Adipocyte (in vitro differentiated cells): ENCODE measurements at regions not wholly inside any gene's neighbourhood (a gene's known extent, or its start where the extent isn't known, plus 50 kb on each side); places are given as distances from the start of the nearest gene placed in this dataset.
A peak's percentile ranks its signal among the peaks of the same experiment; 100 is the strongest.

Experiments used
- DNase-seq: peaks from one replicate; pipeline ENCODE4 v3.0.0-alpha.2; 2015; ENCODE audit warnings: low read depth
- H3K27me3 ChIP-seq: replicated peaks from 2 replicates; pipeline ENCODE4 v1.7.0; 2013; ENCODE audit warnings: mild to moderate bottlenecking, low read length, moderate library complexity; ENCODE audit not compliant: control insufficient read depth, insufficient read depth
- H3K36me3 ChIP-seq: 2 replicates; pipeline ENCODE4 v1.7.0; 2013; ENCODE audit warnings: low read length, mild to moderate bottlenecking, moderate library complexity; ENCODE audit not compliant: control insufficient read depth, insufficient read depth, severe bottlenecking
- H3K4me1 ChIP-seq: 2 replicates; pipeline ENCODE4 v1.7.0; 2013; ENCODE audit warnings: mild to moderate bottlenecking, low read length, moderate library complexity; ENCODE audit not compliant: control insufficient read depth, insufficient read depth
- H3K4me3 ChIP-seq: 2 replicates; pipeline ENCODE4 v1.7.0; 2013; ENCODE audit warnings: mild to moderate bottlenecking, low read length, moderate library complexity
- H3K9ac ChIP-seq: 2 replicates; pipeline ENCODE4 v1.7.0; 2013; ENCODE audit warnings: mild to moderate bottlenecking, low read length, moderate library complexity
- H3K9me3 ChIP-seq: 2 replicates; pipeline ENCODE4 v1.7.0; 2013; ENCODE audit warnings: mild to moderate bottlenecking, low read length, moderate library complexity; ENCODE audit not compliant: control insufficient read depth

GRCh38 chr11:70675697-70676374, 277.5 kb downstream of the CTTN start:
- H3K9ac ChIP-seq, result no peak overlapping the region
- H3K36me3 ChIP-seq, result no peaks in the 10 kb centered on the region
- peaks cover 4% of the 10 kb centered on the region for H3K27me3 ChIP-seq
- DNase-seq, result peak; percentile 4
- H3K4me1 ChIP-seq, result no peaks in the 10 kb centered on the region
- no peak overlapping the region for H3K4me3 ChIP-seq
- H3K9me3 ChIP-seq, result no peaks in the 10 kb centered on the region

DNA sequence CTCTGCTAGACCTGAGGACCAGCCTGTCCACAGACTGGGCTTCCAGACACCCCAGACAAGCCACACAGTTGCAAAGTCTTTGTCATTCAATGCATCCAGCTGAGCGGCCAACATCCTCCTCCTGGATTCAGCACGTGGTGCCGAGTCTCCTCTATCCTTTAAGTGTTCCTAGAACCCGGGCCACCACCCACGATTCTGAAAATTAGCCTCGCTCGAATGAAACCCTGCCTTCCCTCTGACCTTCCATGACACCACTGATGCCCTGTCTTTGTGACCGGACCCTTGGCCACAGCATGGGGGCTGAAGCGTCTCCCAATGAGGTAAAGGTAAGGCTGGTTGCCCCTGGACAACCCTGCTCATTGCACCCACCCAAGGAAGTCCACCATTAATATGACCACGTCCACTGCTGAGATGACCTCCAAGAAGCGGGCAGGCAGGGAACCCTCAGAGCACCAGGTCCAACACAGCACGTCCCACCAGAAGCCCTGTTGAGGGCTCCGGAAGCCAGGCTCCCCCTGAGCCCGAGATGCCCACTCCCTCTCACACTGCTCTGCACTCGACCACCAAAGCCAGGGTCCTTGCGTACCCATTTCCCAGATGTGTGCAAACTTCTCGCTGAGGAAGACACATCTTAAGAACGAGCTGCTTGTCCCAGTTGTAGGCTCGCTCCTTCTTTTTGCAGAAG, 279.0 kb downstream of the CTTN start:
- H3K4me1 ChIP-seq, result no peaks in the 10 kb centered on the region
- H3K9me3 ChIP-seq, result no peaks in the 10 kb centered on the region

GRCh38 chr11:70678931-70679900, 280.9 kb downstream of the CTTN start:
- no peak for DNase-seq
- no peaks in the 10 kb centered on the region for H3K4me1 ChIP-seq
- H3K36me3 ChIP-seq, result no peaks in the 10 kb centered on the region
- H3K9me3 ChIP-seq, result no peaks in the 10 kb centered on the region
- no peak overlapping the region for H3K4me3 ChIP-seq
- no peak overlapping the region for H3K9ac ChIP-seq
- H3K27me3 ChIP-seq, result peaks cover 4% of the 10 kb centered on the region

More for the DNA sequence above, 279.0 kb downstream of the CTTN start:
- H3K9ac ChIP-seq, result no peak overlapping the region
- no peaks in the 10 kb centered on the region for H3K36me3 ChIP-seq
- DNase-seq, result no peak
- peaks cover 4% of the 10 kb centered on the region for H3K27me3 ChIP-seq
- no peak overlapping the region for H3K4me3 ChIP-seq

DNA sequence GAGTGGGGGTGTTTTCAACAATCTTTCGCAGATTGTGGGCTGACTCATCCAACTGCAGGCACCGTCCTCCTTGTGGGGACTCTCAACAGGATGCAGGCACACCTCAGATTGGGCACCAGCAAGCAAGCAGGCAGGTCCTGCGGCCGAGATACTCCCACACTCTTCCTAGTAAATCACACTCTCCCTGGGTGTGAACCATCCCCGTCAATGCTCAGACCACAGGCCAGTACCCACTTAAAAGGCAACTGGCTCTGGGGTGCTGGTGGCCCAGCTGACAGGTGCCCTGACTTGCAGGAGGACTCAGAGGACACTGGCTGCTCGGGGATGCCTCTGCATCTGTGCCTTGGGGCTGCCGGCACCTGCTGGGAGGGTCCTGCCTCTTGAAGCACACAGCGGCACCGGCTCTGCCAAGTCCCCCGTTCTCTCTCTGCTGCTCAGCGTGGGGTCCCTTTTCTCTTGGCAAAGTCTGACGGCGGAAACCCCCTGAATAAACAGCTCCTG, 282.5 kb downstream of the CTTN start:
- Histone ChIP-seq H3K4me1 (no peaks in the 10 kb centered on the region), H3K9ac (no peak overlapping the region), H3K4me3 (no peak overlapping the region), H3K9me3 (no peaks in the 10 kb centered on the region), H3K27me3 (peaks cover 4% of the 10 kb centered on the region), H3K36me3 (no peaks in the 10 kb centered on the region)
- no peak for DNase-seq

- peaks cover 1% of the 10 kb centered on the region for H3K27me3 ChIP-seq
- H3K9ac ChIP-seq, result no peak overlapping the region
- DNase-seq, result no peak
- H3K9me3 ChIP-seq, result no peaks in the 10 kb centered on the region
- no peaks in the 10 kb centered on the region for H3K36me3 ChIP-seq
- no peak overlapping the region for H3K4me3 ChIP-seq
- no peaks in the 10 kb centered on the region for H3K4me1 ChIP-seq
Measured at GRCh38 chr11:70682056-70682455, 283.7 kb downstream of the CTTN start.

DNA sequence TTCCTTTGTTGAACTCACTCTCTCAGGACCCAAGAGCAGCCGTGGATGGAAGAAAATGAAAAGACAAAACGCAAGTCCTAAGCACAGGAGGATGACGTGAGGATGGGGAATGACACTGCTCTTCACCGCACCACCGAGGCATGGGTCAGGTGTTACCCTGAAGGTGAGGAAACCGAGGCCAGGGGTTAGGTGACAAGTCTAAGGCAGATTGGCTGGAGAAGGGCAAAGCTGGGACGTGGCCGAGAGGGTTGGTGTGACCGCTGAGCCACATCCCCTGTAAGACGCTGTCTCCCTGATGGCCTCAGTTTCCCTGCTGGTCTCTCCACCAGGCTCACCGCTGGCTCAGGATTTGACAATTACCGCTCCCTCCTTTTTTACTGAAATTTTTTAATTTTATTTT, 284.4 kb downstream of the CTTN start:
- H3K4me3 ChIP-seq, result no peak overlapping the region
- no peaks in the 10 kb centered on the region for H3K9me3 ChIP-seq
- no peaks in the 10 kb centered on the region for H3K4me1 ChIP-seq
- H3K27me3 ChIP-seq, result no peaks in the 10 kb centered on the region
- H3K36me3 ChIP-seq, result no peaks in the 10 kb centered on the region
- DNase-seq, result no peak
- no peak overlapping the region for H3K9ac ChIP-seq

DNA sequence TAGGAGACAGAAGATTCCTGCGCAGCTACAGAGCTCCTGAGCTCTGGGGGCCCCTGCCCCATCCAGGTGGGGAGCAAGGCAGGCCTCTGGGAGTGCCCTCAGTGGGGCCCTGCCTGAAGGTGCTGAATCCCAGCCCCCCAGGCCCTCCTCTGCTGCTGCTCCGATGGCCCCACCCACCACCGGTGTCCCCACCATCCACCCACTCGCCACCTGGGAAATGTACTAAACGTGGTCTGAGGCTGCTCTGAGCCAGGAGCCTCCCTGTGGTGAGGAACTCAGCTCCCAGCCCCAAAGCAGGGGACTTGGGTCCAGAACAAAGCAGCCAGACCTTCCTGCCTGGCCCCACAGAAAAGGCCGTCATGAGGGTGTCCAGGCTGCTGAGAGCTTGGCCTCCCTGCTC, 289.4 kb downstream of the CTTN start:
- no peaks in the 10 kb centered on the region for H3K4me1 ChIP-seq
- H3K9me3 ChIP-seq, result peaks cover 2% of the 10 kb centered on the region
- H3K4me3 ChIP-seq, result no peak overlapping the region
- H3K9ac ChIP-seq, result no peak overlapping the region
- H3K36me3 ChIP-seq, result no peaks in the 10 kb centered on the region
- H3K27me3 ChIP-seq, result no peaks in the 10 kb centered on the region
- no peak for DNase-seq

GRCh38 chr11:70688142-70688541, 289.8 kb downstream of the CTTN start:
- no peak overlapping the region for H3K9ac ChIP-seq
- H3K36me3 ChIP-seq, result no peaks in the 10 kb centered on the region
- DNase-seq, result no peak
- no peaks in the 10 kb centered on the region for H3K4me1 ChIP-seq
- no peaks in the 10 kb centered on the region for H3K27me3 ChIP-seq
- no peak overlapping the region for H3K4me3 ChIP-seq
- H3K9me3 ChIP-seq, result peaks cover 2% of the 10 kb centered on the region

- no peak for DNase-seq
- Histone ChIP-seq H3K9ac (no peak overlapping the region), H3K9me3 (peaks cover 2% of the 10 kb centered on the region), H3K4me3 (no peak overlapping the region), H3K27me3 (no peaks in the 10 kb centered on the region), H3K36me3 (no peaks in the 10 kb centered on the region), H3K4me1 (peaks cover 12% of the 10 kb centered on the region)
Measured at GRCh38 chr11:70689764-70690163, 291.4 kb downstream of the CTTN start.

- Histone ChIP-seq H3K36me3 (no peaks in the 10 kb centered on the region), H3K9ac (no peak overlapping the region), H3K9me3 (peaks cover 2% of the 10 kb centered on the region), H3K27me3 (no peaks in the 10 kb centered on the region), H3K4me3 (no peak overlapping the region), H3K4me1 (peaks cover 22% of the 10 kb centered on the region)
- no peak for DNase-seq
Measured at GRCh38 chr11:70692131-70692530, 293.8 kb downstream of the CTTN start.

DNA sequence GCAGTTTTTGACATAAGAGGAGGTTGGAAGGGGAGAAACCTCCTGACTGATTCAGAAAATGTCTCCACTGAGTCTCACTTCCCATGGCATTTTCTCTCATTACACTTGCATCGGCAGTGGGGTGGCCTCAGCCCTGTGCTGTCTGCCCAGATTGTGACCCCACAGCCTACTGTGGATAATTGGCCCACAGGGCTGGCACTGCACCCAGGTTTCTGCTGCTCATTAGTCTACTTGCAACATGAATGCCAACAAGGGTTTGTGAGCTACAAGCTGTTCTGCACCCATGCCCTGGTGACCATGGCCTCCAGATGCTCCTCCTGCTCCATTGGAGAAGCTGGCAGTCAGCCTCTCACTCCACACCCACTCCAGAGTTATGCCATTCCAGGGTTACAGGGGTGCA, 296.0 kb downstream of the CTTN start:
- peaks cover 2% of the 10 kb centered on the region for H3K9me3 ChIP-seq
- H3K27me3 ChIP-seq, result no peaks in the 10 kb centered on the region
- H3K4me3 ChIP-seq, result no peak overlapping the region
- no peaks in the 10 kb centered on the region for H3K36me3 ChIP-seq
- DNase-seq, result no peak
- H3K4me1 ChIP-seq, result peaks cover 26% of the 10 kb centered on the region
- H3K9ac ChIP-seq, result no peak overlapping the region
